ENCODE measurements at regions not wholly inside any gene's neighbourhood (a gene's known extent, or its start where the extent isn't known, plus 50 kb on each side); places are given as distances from the start of the nearest gene placed in this dataset.

DNA sequence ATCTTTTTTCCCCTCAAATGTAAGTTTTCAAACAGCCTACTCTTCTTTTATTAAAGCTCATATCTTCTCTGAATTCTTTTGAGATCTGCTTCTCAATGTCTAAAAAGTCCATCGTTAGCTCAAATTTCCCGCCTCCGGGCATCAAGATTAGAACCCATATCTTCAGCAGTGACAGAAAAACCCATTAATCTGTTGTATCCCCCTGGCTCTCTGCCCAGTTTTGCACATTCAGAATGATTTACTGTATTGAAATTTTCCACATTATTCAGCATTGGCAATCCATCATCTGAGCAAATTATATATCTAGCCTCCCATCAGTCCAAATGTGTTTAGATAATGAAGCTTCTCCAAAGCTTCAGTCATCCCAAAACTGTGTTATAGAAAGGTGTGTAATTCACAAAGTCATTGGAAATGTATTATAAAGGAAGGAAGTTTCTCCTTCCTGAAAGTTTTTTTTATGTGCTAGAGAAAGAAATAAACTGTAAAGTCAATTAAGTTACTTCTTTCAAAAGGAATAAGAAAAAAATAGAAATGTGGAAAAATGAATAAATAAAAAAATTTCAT lies 849.9 kb downstream of the MAT2B start:
- H3K4me3 ChIP-seq (ENCODE audit: low read length), result no peak overlapping the region
- H3K4me2 ChIP-seq (ENCODE audit: low read length), result no peak overlapping the region
- H3K27me3 ChIP-seq (ENCODE audit: control insufficient read depth, insufficient read depth, low read length), result no peaks in the 10 kb centered on the region
- H3K36me3 ChIP-seq (ENCODE audit: insufficient read depth, low read length), result no peaks in the 10 kb centered on the region
- H3K9me3 ChIP-seq (replicated peaks; ENCODE audit: low read length), result no peaks in the 10 kb centered on the region
- H3K4me1 ChIP-seq (ENCODE audit: control insufficient read depth, insufficient read depth, low read length), result peaks cover 14% of the 10 kb centered on the region
- H3K9ac ChIP-seq (ENCODE audit: low read depth, low read length), result no peak overlapping the region

DNA sequence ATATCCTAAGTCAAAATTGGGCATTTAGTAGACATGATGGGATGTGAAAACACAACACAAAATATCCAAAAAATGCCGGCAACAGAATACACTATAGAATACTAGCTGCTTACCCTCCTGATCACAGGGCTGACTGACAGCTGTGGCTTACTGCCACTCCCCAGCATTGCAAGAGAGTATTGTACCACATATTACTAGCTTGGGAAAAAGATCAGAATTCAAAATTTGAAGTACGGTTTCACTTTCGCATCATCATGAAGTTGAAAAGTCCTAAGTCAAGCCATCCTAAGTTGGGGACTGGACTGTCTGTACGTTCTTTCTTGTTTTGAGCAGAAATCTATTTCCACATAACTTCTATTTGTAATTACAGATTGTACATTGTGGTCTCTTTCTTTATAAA lies 851.4 kb downstream of the MAT2B start:
- no peaks in the 10 kb centered on the region for H3K27me3 ChIP-seq (ENCODE audit: control insufficient read depth, insufficient read depth, low read length)
- no peaks in the 10 kb centered on the region for H3K9me3 ChIP-seq (replicated peaks; ENCODE audit: low read length)
- no peak overlapping the region for H3K4me2 ChIP-seq (ENCODE audit: low read length)
- no peaks in the 10 kb centered on the region for H3K36me3 ChIP-seq (ENCODE audit: insufficient read depth, low read length)
- H3K4me1 ChIP-seq (ENCODE audit: control insufficient read depth, insufficient read depth, low read length), result peaks cover 14% of the 10 kb centered on the region
- H3K4me3 ChIP-seq (ENCODE audit: low read length), result no peak overlapping the region
- no peak overlapping the region for H3K9ac ChIP-seq (ENCODE audit: low read depth, low read length)

DNA sequence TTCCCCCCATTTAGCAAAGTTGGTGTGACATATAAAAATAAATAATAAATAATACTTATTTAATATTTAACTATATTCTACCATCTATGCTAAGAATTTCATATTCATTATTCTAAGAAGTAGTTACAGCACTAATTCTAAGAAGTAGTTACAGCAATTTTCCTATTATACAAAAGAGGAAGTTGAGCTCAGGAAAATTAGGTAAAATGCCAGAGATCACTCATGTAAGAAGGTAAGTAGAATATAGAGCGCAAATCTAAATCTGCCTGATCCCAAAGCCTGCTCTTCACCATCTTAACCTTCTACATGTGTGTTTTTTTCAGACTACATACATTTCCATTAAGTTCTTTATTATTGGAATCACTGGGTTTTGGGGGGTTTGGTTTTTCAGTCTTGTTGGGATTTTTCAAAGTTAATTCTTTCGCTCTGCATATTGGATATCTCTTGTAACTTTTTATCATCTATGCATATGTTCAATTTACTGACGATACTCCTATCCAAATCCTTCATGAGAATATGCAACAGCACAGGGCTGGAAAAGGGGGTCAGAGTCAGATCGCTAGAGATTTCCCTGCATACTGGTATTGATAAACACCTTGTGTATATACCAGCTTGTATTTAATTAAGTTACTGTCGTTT lies 852.1 kb downstream of the MAT2B start:
- Histone ChIP-seq H3K4me3 (ENCODE audit: low read length) (no peak overlapping the region), H3K4me1 (ENCODE audit: control insufficient read depth, insufficient read depth, low read length) (peaks cover 14% of the 10 kb centered on the region), H3K9me3 (replicated peaks; ENCODE audit: low read length) (no peaks in the 10 kb centered on the region), H3K9ac (ENCODE audit: low read depth, low read length) (no peak overlapping the region), H3K4me2 (ENCODE audit: low read length) (no peak overlapping the region), H3K36me3 (ENCODE audit: insufficient read depth, low read length) (no peaks in the 10 kb centered on the region), H3K27me3 (ENCODE audit: control insufficient read depth, insufficient read depth, low read length) (no peaks in the 10 kb centered on the region)

DNA sequence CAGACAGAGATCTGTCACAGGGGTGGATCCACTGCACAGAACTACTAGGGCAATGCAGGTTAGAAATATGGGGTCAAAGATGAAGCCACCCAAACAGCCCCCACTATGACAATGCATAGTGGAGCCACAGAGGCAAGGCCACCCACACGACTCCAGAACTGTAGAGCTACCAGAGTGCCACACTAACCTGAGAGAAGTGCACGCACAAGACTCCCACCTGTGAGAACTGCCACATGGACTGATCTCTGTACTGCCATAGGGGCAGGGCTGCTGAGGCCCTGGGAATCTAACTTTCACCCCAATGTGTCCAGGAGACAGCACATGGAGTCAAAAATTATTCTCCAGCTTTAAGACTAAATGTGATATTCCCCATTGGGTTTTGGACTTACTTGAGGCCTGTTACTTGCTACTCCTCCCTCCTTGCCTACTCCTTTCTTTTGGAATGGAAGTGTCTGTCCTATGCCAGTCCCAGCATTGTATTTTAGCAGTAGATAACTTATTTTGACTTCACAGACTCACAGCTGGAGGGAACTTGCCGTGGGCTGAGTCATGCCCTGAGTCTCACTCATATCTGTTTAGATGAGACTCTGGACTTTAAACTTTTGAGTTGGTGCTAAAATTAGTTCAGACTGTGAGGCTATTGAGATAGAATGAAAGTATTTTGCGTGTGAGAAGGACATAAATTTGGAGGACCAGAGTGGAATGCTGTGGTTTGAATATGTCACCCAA lies 853.3 kb downstream of the MAT2B start:
- no peaks in the 10 kb centered on the region for H3K27me3 ChIP-seq (ENCODE audit: control insufficient read depth, insufficient read depth, low read length)
- H3K4me3 ChIP-seq (ENCODE audit: low read length), result no peak overlapping the region
- no peaks in the 10 kb centered on the region for H3K36me3 ChIP-seq (ENCODE audit: insufficient read depth, low read length)
- peak overlapping the region; percentile 8 for H3K4me2 ChIP-seq (ENCODE audit: low read length)
- no peaks in the 10 kb centered on the region for H3K9me3 ChIP-seq (replicated peaks; ENCODE audit: low read length)
- peaks cover 14% of the 10 kb centered on the region for H3K4me1 ChIP-seq (ENCODE audit: control insufficient read depth, insufficient read depth, low read length)
- H3K9ac ChIP-seq (ENCODE audit: low read depth, low read length), result no peak overlapping the region

DNA sequence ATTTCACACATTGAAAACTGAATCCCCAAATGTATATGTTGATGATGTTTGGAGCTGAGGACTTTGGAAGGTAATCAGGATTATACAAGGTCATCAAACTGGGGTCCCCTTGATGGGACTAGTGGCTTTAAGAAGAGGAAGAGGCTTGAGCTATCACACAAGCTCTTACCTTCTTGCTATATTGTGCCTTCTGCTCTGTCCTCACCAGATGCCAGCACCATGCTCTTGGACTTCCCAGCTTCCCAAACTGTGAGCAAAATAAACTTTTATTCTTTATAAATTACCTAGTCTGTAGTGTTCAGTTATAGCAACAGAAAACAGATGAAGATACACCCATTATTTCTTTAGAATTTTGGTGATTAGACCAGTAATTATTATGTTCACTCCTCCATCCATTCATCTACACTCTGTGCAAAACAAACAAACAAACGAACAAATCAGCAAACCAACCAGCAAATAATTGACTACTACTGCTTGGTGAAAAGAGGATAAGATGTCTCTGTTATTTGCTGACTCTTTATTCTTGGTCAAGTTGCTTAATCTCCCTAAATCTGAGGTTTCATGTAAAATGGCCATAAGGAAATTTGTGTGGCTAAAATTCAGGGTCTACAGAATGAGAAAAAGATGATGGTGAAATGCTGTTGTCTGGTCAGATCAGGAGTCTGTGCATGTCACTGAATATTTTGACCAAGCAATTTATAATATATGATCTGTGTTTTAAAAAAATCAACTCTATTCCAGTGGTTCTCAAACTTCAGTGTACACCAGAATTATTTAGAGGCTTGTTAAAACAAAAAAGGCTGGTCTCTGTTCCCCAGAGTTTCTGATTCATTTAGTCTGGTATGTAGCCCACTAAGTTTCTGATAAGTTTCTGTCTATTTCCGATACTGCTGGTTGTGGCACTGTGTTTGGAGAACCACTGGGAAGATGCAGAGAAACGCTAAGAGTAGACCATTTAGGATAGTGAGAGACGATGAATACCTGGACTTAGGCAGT lies 854.1 kb downstream of the MAT2B start:
- H3K9ac ChIP-seq (ENCODE audit: low read depth, low read length), result no peak overlapping the region
- H3K4me2 ChIP-seq (ENCODE audit: low read length), result peak overlapping the region; percentile 8
- no peaks in the 10 kb centered on the region for H3K36me3 ChIP-seq (ENCODE audit: insufficient read depth, low read length)
- no peak overlapping the region for H3K4me3 ChIP-seq (ENCODE audit: low read length)
- peaks cover 14% of the 10 kb centered on the region for H3K4me1 ChIP-seq (ENCODE audit: control insufficient read depth, insufficient read depth, low read length)
- H3K9me3 ChIP-seq (replicated peaks; ENCODE audit: low read length), result no peaks in the 10 kb centered on the region
- H3K27me3 ChIP-seq (ENCODE audit: control insufficient read depth, insufficient read depth, low read length), result no peaks in the 10 kb centered on the region

DNA sequence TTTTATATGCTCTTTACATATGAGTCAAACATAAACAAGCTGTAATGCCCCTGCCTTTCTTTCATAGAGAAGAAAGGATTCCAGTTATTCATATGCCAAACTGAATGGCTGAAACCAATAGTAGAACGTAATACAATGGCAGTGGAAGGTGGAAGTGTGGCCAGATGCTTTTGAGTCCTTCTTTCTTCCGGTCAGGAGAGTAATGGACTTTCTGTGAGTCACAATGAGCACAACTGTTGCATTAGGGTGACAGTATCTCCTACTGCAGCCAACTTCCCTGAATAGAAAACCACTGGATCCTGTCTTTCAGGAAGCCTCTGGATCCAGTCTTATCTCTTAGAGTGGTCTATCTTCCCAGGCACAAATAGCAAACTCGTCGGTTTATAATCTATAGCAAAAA lies 855.2 kb downstream of the MAT2B start:
- no peak overlapping the region for H3K9ac ChIP-seq (ENCODE audit: low read depth, low read length)
- no peaks in the 10 kb centered on the region for H3K36me3 ChIP-seq (ENCODE audit: insufficient read depth, low read length)
- no peaks in the 10 kb centered on the region for H3K9me3 ChIP-seq (replicated peaks; ENCODE audit: low read length)
- H3K4me2 ChIP-seq (ENCODE audit: low read length), result no peak overlapping the region
- H3K27me3 ChIP-seq (ENCODE audit: control insufficient read depth, insufficient read depth, low read length), result no peaks in the 10 kb centered on the region
- H3K4me3 ChIP-seq (ENCODE audit: low read length), result no peak overlapping the region
- H3K4me1 ChIP-seq (ENCODE audit: control insufficient read depth, insufficient read depth, low read length), result peaks cover 14% of the 10 kb centered on the region

DNA sequence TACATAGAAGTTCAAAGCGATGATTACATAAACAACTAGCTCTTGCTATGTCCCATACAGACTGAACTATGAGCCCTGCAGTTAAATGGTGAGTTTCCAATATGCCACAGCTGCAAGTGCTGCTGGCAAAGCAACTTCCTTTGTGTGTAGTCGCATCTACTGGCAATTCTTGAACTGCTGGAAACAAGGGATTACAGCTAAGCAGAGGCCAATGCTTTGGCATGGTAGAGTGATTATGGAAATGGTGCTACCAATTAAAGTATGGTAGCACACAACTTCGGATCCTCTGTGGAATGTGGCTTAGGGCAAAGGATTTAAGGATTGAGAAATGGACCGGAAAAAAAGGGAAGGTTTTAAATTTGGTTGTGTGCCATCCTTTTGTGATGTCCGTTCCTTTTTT lies 856.6 kb downstream of the MAT2B start:
- Histone ChIP-seq H3K36me3 (ENCODE audit: insufficient read depth, low read length) (no peaks in the 10 kb centered on the region), H3K9ac (ENCODE audit: low read depth, low read length) (no peak overlapping the region), H3K4me3 (ENCODE audit: low read length) (no peak overlapping the region), H3K4me1 (ENCODE audit: control insufficient read depth, insufficient read depth, low read length) (peaks cover 14% of the 10 kb centered on the region), H3K4me2 (ENCODE audit: low read length) (no peak overlapping the region), H3K9me3 (replicated peaks; ENCODE audit: low read length) (no peaks in the 10 kb centered on the region), H3K27me3 (ENCODE audit: control insufficient read depth, insufficient read depth, low read length) (no peaks in the 10 kb centered on the region)

DNA sequence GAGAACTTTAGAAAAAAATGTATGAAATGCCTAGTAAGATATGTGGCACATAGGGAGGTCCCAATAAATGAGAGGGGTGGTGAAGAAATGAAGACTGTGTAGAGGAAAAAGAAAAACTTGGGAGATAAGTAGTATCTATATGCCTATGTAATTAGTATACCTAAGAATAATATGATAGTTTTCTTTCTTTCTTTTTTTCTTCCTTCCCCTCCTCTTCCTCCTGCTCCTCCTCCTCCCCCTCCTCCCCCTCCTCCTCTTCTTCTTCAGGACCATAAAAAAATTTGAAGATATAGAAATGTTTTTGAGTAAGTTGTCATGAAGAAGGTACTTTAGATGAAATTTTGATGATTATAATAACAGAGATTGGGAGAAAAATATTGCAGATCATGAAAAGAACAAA lies 857.4 kb downstream of the MAT2B start:
- Histone ChIP-seq H3K9ac (ENCODE audit: low read depth, low read length) (no peak overlapping the region), H3K27me3 (ENCODE audit: control insufficient read depth, insufficient read depth, low read length) (no peaks in the 10 kb centered on the region), H3K36me3 (ENCODE audit: insufficient read depth, low read length) (no peaks in the 10 kb centered on the region), H3K9me3 (replicated peaks; ENCODE audit: low read length) (no peaks in the 10 kb centered on the region), H3K4me2 (ENCODE audit: low read length) (no peak overlapping the region), H3K4me1 (ENCODE audit: control insufficient read depth, insufficient read depth, low read length) (peaks cover 14% of the 10 kb centered on the region), H3K4me3 (ENCODE audit: low read length) (no peak overlapping the region)

DNA sequence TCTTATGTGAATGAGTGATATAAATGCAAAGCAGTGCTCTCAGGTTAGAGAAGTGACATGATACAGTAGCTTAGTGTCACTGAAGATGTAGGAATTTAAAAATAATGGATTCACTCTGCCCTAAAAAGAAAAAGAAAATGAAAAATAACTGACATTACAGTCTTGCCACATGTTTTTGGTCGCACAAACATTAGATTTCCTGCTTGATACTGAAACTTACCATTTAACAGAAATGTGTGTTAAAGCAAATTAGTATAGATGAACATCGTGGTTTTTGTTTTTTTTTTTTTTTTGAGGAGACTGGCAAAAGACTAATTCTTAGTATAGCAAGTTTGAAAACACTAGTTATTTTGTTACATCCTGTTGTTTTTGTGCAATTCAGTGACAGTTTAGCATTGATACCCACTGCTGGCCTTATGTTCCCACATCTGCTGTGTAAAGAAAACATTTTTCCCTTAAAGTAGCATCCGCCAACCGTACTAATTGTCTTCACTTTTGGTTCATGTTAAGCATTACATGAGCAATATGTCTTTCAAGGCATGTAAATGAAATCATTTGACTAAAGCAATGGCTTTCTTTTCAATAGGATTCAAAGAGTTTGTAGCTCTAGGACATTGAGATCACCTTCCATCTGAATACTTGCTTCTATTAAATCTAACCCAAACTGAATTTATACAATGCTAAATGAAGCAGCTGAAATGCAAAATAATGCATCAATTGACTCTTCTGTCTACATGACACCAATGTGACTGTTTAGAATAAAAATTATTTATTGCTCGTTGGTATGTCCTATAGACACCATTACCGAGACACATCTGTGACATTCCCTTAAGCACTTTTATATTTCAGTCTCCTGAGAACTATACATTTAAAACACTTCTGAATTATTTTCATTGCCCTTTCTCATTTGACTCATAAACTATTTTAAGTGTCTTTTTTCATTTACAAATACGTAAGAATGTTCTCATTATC lies 859.1 kb downstream of the MAT2B start:
- H3K4me3 ChIP-seq (ENCODE audit: low read length), result no peak overlapping the region
- no peaks in the 10 kb centered on the region for H3K36me3 ChIP-seq (ENCODE audit: insufficient read depth, low read length)
- H3K27me3 ChIP-seq (ENCODE audit: control insufficient read depth, insufficient read depth, low read length), result no peaks in the 10 kb centered on the region
- no peaks in the 10 kb centered on the region for H3K9me3 ChIP-seq (replicated peaks; ENCODE audit: low read length)
- peaks cover 5% of the 10 kb centered on the region for H3K4me1 ChIP-seq (ENCODE audit: control insufficient read depth, insufficient read depth, low read length)
- H3K4me2 ChIP-seq (ENCODE audit: low read length), result no peak overlapping the region
- H3K9ac ChIP-seq (ENCODE audit: low read depth, low read length), result no peak overlapping the region

DNA sequence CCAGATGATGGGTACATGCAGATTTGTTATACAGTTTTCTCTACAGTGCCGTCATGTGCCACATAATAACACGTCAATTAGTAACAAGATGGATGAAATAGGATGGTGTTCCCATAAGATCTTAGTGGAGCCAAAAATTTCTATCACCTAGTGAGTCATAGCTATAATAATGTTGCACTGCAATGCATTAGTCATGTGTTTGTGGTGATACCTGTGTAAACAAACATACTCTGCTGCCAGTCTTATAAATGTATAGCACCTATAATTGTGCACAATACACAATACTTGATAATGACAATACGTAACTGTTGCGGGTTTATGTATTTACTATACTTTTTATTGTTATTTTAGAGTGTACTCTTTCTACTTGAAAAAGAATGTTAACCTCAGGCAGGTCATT lies 865.4 kb downstream of the MAT2B start:
- H3K4me3 ChIP-seq (ENCODE audit: low read length), result no peak overlapping the region
- H3K9me3 ChIP-seq (replicated peaks; ENCODE audit: low read length), result no peaks in the 10 kb centered on the region

More for the DNA sequence above, 865.4 kb downstream of the MAT2B start:
- Histone ChIP-seq H3K36me3 (ENCODE audit: insufficient read depth, low read length) (no peaks in the 10 kb centered on the region), H3K27me3 (ENCODE audit: control insufficient read depth, insufficient read depth, low read length) (no peaks in the 10 kb centered on the region), H3K4me1 (ENCODE audit: control insufficient read depth, insufficient read depth, low read length) (no peaks in the 10 kb centered on the region), H3K9ac (ENCODE audit: low read depth, low read length) (no peak overlapping the region), H3K4me2 (ENCODE audit: low read length) (no peak overlapping the region)
